ENCODE measurements at regions not wholly inside any gene's neighbourhood (a gene's known extent, or its start where the extent isn't known, plus 50 kb on each side); places are given as distances from the start of the nearest gene placed in this dataset.

GRCh38 chr10:94274142-94274787 lies 88.5 kb downstream of the NOC3L start:
- Histone ChIP-seq H3K4me2 (replicated peaks; ENCODE audit: extremely low read depth, low read length, poor library complexity, severe bottlenecking) (no peak overlapping the region), H3K9ac (ENCODE audit: insufficient read depth, low read length, poor library complexity, severe bottlenecking) (no peak overlapping the region), H3K27ac (ENCODE audit: low read depth in 1 of 2, low read length in 2 of 2) (no peak overlapping the region), H3K4me3 (replicated peaks in 1 of 3; ENCODE audit: low read depth in 2 of 3, low read length in 3 of 3) (no peak overlapping the region), H2AFZ (ENCODE audit: insufficient read depth, low read depth, low read length, poor library complexity, severe bottlenecking) (no peak overlapping the region), H3K27me3 (ENCODE audit: control insufficient read depth in 2 of 2, insufficient read depth in 2 of 2, low read length in 2 of 2) (no peaks in the 10 kb centered on the region), H3K79me2 (ENCODE audit: insufficient read depth, low read length) (no peaks in the 10 kb centered on the region), H4K20me1 (ENCODE audit: insufficient read depth, low read length) (no peaks in the 10 kb centered on the region), H3K9me3 (replicated peaks in 1 of 2; ENCODE audit: control insufficient read depth in 1 of 2, insufficient read depth in 1 of 2, low read length in 2 of 2) (peaks cover 23 to 24% of the 10 kb centered on the region in 2 donors), H3K36me3 (replicated peaks in 1 of 2; ENCODE audit: control insufficient read depth in 1 of 2, insufficient read depth in 2 of 2, low read length in 2 of 2) (no peaks in the 10 kb centered on the region), H3K4me1 (ENCODE audit: control insufficient read depth in 1 of 2, insufficient read depth in 2 of 2, low read length in 2 of 2) (no peaks in the 10 kb centered on the region)
- Mint-ChIP-seq H3K4me1 (no peaks in the 10 kb centered on the region), H3K36me3 (no peaks in the 10 kb centered on the region), H3K27me3 (ENCODE audit: low read depth in 3 of 3) (peaks cover 0 to 2% (median 0%) of the 10 kb centered on the region in 3 donors), H3K27ac (no peak overlapping the region), H3K4me3 (no peak overlapping the region), H3K9me3 (peaks cover 12 to 31% (median 24%) of the 10 kb centered on the region in 7 donors)
- DNase-seq: no peak
- 76% methylated on average over 5 of the region's 6 CpGs for WGBS (ENCODE audit: insufficient coverage)
- intact Hi-C loops (cut with micrococcal nuclease): no loop called here
- no peak for TF ChIP-seq CTCF (IDR thresholded peaks at IDR 0.05)

GRCh38 chr10:94276140-94276539 lies 86.6 kb downstream of the NOC3L start:
- Mint-ChIP-seq H3K27ac (no peak overlapping the region), H3K4me3 (no peak overlapping the region), H3K36me3 (no peaks in the 10 kb centered on the region), H3K4me1 (peaks cover 3% of the 10 kb centered on the region), H3K27me3 (ENCODE audit: low read depth in 3 of 3) (peaks cover 2 to 8% (median 5%) of the 10 kb centered on the region in 3 donors), H3K9me3 (peaks cover 12 to 21% (median 18%) of the 10 kb centered on the region in 7 donors)
- no peaks in the 10 kb centered on the region for H3K36me3 ChIP-seq (replicated peaks in 1 of 2; ENCODE audit: control insufficient read depth in 1 of 2, insufficient read depth in 2 of 2, low read length in 2 of 2)
- no peaks in the 10 kb centered on the region for H3K4me1 ChIP-seq (ENCODE audit: control insufficient read depth in 1 of 2, insufficient read depth in 2 of 2, low read length in 2 of 2)
- no peaks in the 10 kb centered on the region for H4K20me1 ChIP-seq (ENCODE audit: insufficient read depth, low read length)
- H2AFZ ChIP-seq (ENCODE audit: insufficient read depth, low read depth, low read length, poor library complexity, severe bottlenecking): no peak overlapping the region
- H3K27me3 ChIP-seq (ENCODE audit: control insufficient read depth in 2 of 2, insufficient read depth in 2 of 2, low read length in 2 of 2): peaks cover 0 to 6% of the 10 kb centered on the region in 2 donors
- WGBS (ENCODE audit: insufficient coverage): no CpG with 5 or more reads among the region's 3 CpGs
- no peak overlapping the region for H3K4me3 ChIP-seq (replicated peaks in 1 of 3; ENCODE audit: low read depth in 2 of 3, low read length in 3 of 3)
- no peak for TF ChIP-seq CTCF (IDR thresholded peaks at IDR 0.05)
- no peak overlapping the region for H3K9ac ChIP-seq (ENCODE audit: insufficient read depth, low read length, poor library complexity, severe bottlenecking)
- no peaks in the 10 kb centered on the region for H3K79me2 ChIP-seq (ENCODE audit: insufficient read depth, low read length)
- intact Hi-C loops (cut with micrococcal nuclease): no loop called here
- peaks cover 15 to 16% of the 10 kb centered on the region in 2 donors for H3K9me3 ChIP-seq (replicated peaks in 1 of 2; ENCODE audit: control insufficient read depth in 1 of 2, insufficient read depth in 1 of 2, low read length in 2 of 2)
- DNase-seq: no peak
- H3K4me2 ChIP-seq (replicated peaks; ENCODE audit: extremely low read depth, low read length, poor library complexity, severe bottlenecking): no peak overlapping the region
- H3K27ac ChIP-seq (ENCODE audit: low read depth in 1 of 2, low read length in 2 of 2): no peak overlapping the region

Data from CD14-positive monocyte (primary cell).